Fibroblast of pulmonary artery (primary cell): ENCODE measurements at regions not wholly inside any gene's neighbourhood (a gene's known extent, or its start where the extent isn't known, plus 50 kb on each side); places are given as distances from the start of the nearest gene placed in this dataset.

Source experiments
- DNase-seq: peaks from one replicate; pipeline ENCODE4 v3.0.0-alpha.2; 2010; ENCODE audit warnings: low read depth
- H3K4me3 ChIP-seq: replicated peaks from 2 replicates; pipeline ENCODE4 v1.5.1; 2011; ENCODE audit warnings: low read depth, mild to moderate bottlenecking, control low read depth, low read length, moderate library complexity
- CTCF ChIP-seq: IDR thresholded peaks from 2 replicates; pipeline ENCODE4 v1.5.1; 2011; ENCODE audit warnings: mild to moderate bottlenecking, control low read depth, low read length, inconsistent platforms; ENCODE audit errors: missing control alignments

- no peak overlapping the region for H3K4me3 ChIP-seq
- TF ChIP-seq CTCF, result no peak
- DNase-seq, result no peak
Measured at GRCh38 chr1:183726825-183727224, 73.7 kb upstream of the APOBEC4 start.

- TF ChIP-seq CTCF, result no peak
- no peak for DNase-seq
- H3K4me3 ChIP-seq, result no peak overlapping the region
Measured at GRCh38 chr1:183724350-183725042, 71.4 kb upstream of the APOBEC4 start.

GRCh38 chr1:183723571-183723970, 70.5 kb upstream of the APOBEC4 start:
- H3K4me3 ChIP-seq, result no peak overlapping the region
- DNase-seq, result no peak
- no peak for TF ChIP-seq CTCF

GRCh38 chr1:183721041-183721440, 67.9 kb upstream of the APOBEC4 start:
- no peak overlapping the region for H3K4me3 ChIP-seq
- TF ChIP-seq CTCF, result no peak
- DNase-seq, result no peak

- DNase-seq, result peak; percentile 49
- H3K4me3 ChIP-seq, result no peak overlapping the region
- no peak for TF ChIP-seq CTCF
Measured at GRCh38 chr1:183720028-183720427, 66.9 kb upstream of the APOBEC4 start.

- TF ChIP-seq CTCF, result no peak
- H3K4me3 ChIP-seq, result no peak overlapping the region
- no peak for DNase-seq
Measured at GRCh38 chr1:183719289-183719688, 66.2 kb upstream of the APOBEC4 start.

- TF ChIP-seq CTCF, result no peak
- no peak for DNase-seq
- H3K4me3 ChIP-seq, result no peak overlapping the region
Measured at GRCh38 chr1:183716286-183716685, 63.2 kb upstream of the APOBEC4 start.
